MCF 10A (cell line): ENCODE measurements at regions not wholly inside any gene's neighbourhood (a gene's known extent, or its start where the extent isn't known, plus 50 kb on each side); places are given as distances from the start of the nearest gene placed in this dataset.

Experiments
- BruUV-seq: library from RNA; stranded (reverse); fragments of 400-500 nt; replicated peaks from 2 replicates; lab custom pipeline; 2021; lab: Mats Ljungman, UMichigan
- CTCF ChIA-PET: fragments of 300-600 bp; sonication (Branson Sonifier 250); formaldehyde crosslinking; extraction: SDS; loops from one replicate; lab custom pipeline; 2021; ENCODE audit warnings: antibody characterized with exemption, inconsistent platforms; lab: Yijun Ruan, JAX
- POLR2A ChIA-PET: fragments of 300-600, 350-650 bp; sonication (Branson Sonifier 250); formaldehyde crosslinking; extraction: SDS; loops from one replicate; lab custom pipeline; 2020; ENCODE audit warnings: antibody characterized with exemption, inconsistent platforms; lab: Yijun Ruan, JAX
- DNase-seq: peaks from one replicate; pipeline ENCODE4 v3.0.0-alpha.2; 2018; ENCODE audit not compliant: unreplicated experiment
- H3K27ac Mint-ChIP-seq: one replicate; pipeline ENCODE4 v1.8.0; 2022; ENCODE audit warnings: mild to moderate bottlenecking, low read depth, mixed read lengths; ENCODE audit not compliant: unreplicated experiment
- H3K27me3 Mint-ChIP-seq: one replicate; pipeline ENCODE4 v1.8.0; 2022; ENCODE audit warnings: mixed read lengths; ENCODE audit not compliant: insufficient read depth, unreplicated experiment
- H3K36me3 Mint-ChIP-seq: one replicate; pipeline ENCODE4 v1.8.0; 2022; ENCODE audit warnings: mild to moderate bottlenecking, moderate library complexity, mixed read lengths; ENCODE audit not compliant: insufficient read depth, unreplicated experiment
- H3K4me1 Mint-ChIP-seq: one replicate; pipeline ENCODE4 v1.8.0; 2022; ENCODE audit warnings: mixed read lengths; ENCODE audit not compliant: insufficient read depth, unreplicated experiment
- H3K4me3 Mint-ChIP-seq: one replicate; pipeline ENCODE4 v1.8.0; 2022; ENCODE audit warnings: mild to moderate bottlenecking, moderate library complexity, mixed read lengths; ENCODE audit not compliant: unreplicated experiment
- H3K9me3 Mint-ChIP-seq: one replicate; pipeline ENCODE4 v1.8.0; 2022; ENCODE audit warnings: mixed read lengths; ENCODE audit not compliant: unreplicated experiment
- CTCF ChIP-seq: fragments of 200-600 bp; IDR thresholded peaks from one replicate; pipeline ENCODE4 v1.8.0; 2022; ENCODE audit warnings: antibody characterized with exemption, mild to moderate bottlenecking; ENCODE audit not compliant: unreplicated experiment
- intact Hi-C: fragments of 100-400 bp; cut with micrococcal nuclease; formaldehyde crosslinking; loops from 2 replicates; pipeline ENCODE4 v1.14.1; 2022

DNA sequence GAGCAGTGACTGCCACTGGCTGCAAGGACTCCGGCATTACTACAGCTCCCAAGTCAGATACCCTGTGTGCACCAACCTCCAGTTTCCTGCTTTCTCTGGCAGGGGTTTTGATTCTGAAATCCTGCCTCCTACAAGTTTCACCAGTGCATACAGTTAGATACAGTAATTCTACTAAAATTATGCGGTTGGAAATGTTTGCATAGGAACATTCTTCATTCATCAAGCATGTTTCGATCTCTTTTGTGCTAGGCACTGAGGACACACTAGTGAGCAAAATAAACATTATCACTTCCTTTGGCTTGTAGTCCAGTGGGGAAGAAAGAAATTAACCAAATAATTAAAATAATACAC, 152.2 kb downstream of the TMEM167A start:
- no TSS peak for BruUV-seq
- no peak for DNase-seq
- no peak for TF ChIP-seq CTCF
- no peaks in the 10 kb centered on the region for H3K36me3 Mint-ChIP-seq
- no peaks in the 10 kb centered on the region for H3K4me1 Mint-ChIP-seq
- H3K4me3 Mint-ChIP-seq = no peak overlapping the region
- intact Hi-C loops = no loop called here
- no peak overlapping the region for H3K27ac Mint-ChIP-seq
- H3K27me3 Mint-ChIP-seq = no peaks in the 10 kb centered on the region
- POLR2A ChIA-PET = no interaction called here
- H3K9me3 Mint-ChIP-seq = no peaks in the 10 kb centered on the region
- CTCF ChIA-PET = interaction anchor here (1.3 kb wide), 1 partner anchor 12 kb away, joined by 3 read pairs; no protein-coding TSS in a partner anchor

DNA sequence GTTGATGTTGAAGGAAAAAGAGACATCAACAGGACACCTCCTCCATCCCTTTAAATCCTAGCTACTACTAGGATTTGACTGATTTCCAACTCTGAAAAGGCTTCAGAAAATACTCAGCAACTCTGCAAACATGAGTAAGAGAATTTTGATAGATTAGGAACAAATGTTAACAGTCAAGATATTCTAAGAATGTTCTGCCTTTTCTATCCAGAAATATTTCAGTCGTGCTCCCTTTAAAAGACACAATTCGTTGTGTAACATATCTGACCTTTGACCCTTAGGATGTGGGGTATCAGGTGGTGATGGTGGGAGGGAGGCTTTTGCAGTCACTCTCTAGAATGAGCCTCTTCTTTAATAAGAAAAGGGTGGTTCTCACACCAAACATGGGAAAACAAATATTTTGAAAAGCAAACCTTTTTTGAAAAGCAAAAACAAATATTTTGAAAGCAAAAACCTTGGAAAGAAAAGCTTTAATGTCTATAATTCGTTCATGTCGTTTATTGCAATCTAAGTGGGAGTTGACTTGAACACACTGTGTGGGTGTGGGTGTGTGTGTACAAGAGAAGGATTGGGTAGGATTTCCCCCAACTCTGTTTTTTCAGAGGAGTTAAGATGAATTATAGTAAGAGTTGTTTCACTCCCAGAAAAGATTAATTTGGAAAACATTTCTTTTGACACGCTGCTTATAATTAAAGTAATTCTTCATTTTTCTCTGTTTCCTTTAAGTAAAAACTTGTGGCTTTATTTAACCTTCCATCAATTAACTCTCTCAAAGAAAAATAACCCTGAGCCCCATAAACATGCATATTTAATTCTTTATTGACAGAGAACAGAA, 152.8 kb downstream of the TMEM167A start:
- H3K27me3 Mint-ChIP-seq = no peaks in the 10 kb centered on the region
- intact Hi-C loops = no loop called here
- ChIA-PET CTCF (interaction anchor here (0.6 kb wide), 2 partner anchors 189 to 416 kb away, joined by 3 read pairs; no protein-coding TSS in a partner anchor), POLR2A (no interaction called here)
- DNase-seq = no peak
- H3K4me3 Mint-ChIP-seq = no peak overlapping the region
- no peaks in the 10 kb centered on the region for H3K9me3 Mint-ChIP-seq
- H3K36me3 Mint-ChIP-seq = no peaks in the 10 kb centered on the region
- no TSS peak for BruUV-seq
- no peak overlapping the region for H3K27ac Mint-ChIP-seq
- TF ChIP-seq CTCF = no peak
- no peaks in the 10 kb centered on the region for H3K4me1 Mint-ChIP-seq

GRCh38 chr5:82922086-82922734, 155.0 kb downstream of the TMEM167A start:
- BruUV-seq = no TSS peak

More at GRCh38 chr5:82922086-82922734, 155.0 kb downstream of the TMEM167A start:
- Mint-ChIP-seq H3K36me3 (no peaks in the 10 kb centered on the region), H3K27me3 (no peaks in the 10 kb centered on the region), H3K27ac (no peak overlapping the region), H3K4me3 (no peak overlapping the region), H3K9me3 (no peaks in the 10 kb centered on the region), H3K4me1 (no peaks in the 10 kb centered on the region)
- no peak for DNase-seq
- intact Hi-C loops = no loop called here
- POLR2A ChIA-PET = interaction anchor here (0.5 to 0.7 kb wide), 2 partner anchors 103 to 145 kb away, joined by 4 read pairs; no protein-coding TSS in a partner anchor
- no peak for TF ChIP-seq CTCF
- CTCF ChIA-PET = interaction anchor here (0.5 to 0.7 kb wide), 2 partner anchors 20 to 507 kb away, joined by 3 to 5 read pairs; no protein-coding TSS in a partner anchor
